Ishikawa (cell line): ENCODE measurements at regions not wholly inside any gene's neighbourhood (a gene's known extent, or its start where the extent isn't known, plus 50 kb on each side); places are given as distances from the start of the nearest gene placed in this dataset.

Experiments
- CREB1 ChIP-seq: IDR thresholded peaks from 2 replicates; pipeline ENCODE4 v1.6.1; 2012; ENCODE audit warnings: low read depth
- EP300 ChIP-seq: IDR thresholded peaks from 2 replicates; pipeline ENCODE4 v1.6.1; 2012; ENCODE audit warnings: borderline replicate concordance
- FOXM1 ChIP-seq: IDR thresholded peaks from 2 replicates; pipeline ENCODE4 v1.6.1; 2012; ENCODE audit warnings: low read depth, borderline replicate concordance
- MAX ChIP-seq: IDR thresholded peaks from 2 replicates; pipeline ENCODE4 v1.6.1; 2012
- RAD21 ChIP-seq: IDR thresholded peaks from 2 replicates; pipeline ENCODE4 v1.6.1; 2012; ENCODE audit warnings: low read depth
- REST ChIP-seq: IDR thresholded peaks from 2 replicates; pipeline ENCODE4 v1.6.1; 2012; ENCODE audit warnings: low read depth, mild to moderate bottlenecking
- TAF1 ChIP-seq: IDR thresholded peaks from 2 replicates; pipeline ENCODE4 v1.6.1; 2012; ENCODE audit warnings: low read depth, mild to moderate bottlenecking
- TCF12 ChIP-seq: IDR thresholded peaks from 2 replicates; pipeline ENCODE4 v1.6.1; 2012; ENCODE audit warnings: low read depth

- TF ChIP-seq RAD21 = no peak
- TF ChIP-seq FOXM1 = no peak
- TF ChIP-seq REST = no peak
- no peak for TF ChIP-seq CREB1
- TF ChIP-seq EP300 = no peak
- no peak for TF ChIP-seq MAX
- no peak for TF ChIP-seq TCF12
- no peak for TF ChIP-seq TAF1
Observed at GRCh38 chr21:15405214-15405613, 324.6 kb upstream of the USP25 start.
